ENCODE measurements at regions not wholly inside any gene's neighbourhood (a gene's known extent, or its start where the extent isn't known, plus 50 kb on each side); places are given as distances from the start of the nearest gene placed in this dataset.

- no peak for TF ChIP-seq CTCF (IDR thresholded peaks at IDR 0.05)
- Histone ChIP-seq H3K4me3 (no peak overlapping the region), H3K27ac (no peak overlapping the region)
- DNase-seq (ENCODE audit: low spot score): no peak
These were observed 405.9 kb downstream of the ADRA2A start for GRCh38 chr10:111482621-111483216.

GRCh38 chr10:111485767-111486166, 408.9 kb downstream of the ADRA2A start:
- DNase-seq (ENCODE audit: low spot score): no peak
- Histone ChIP-seq H3K27ac (no peak overlapping the region), H3K4me3 (no peak overlapping the region)
- TF ChIP-seq CTCF (IDR thresholded peaks at IDR 0.05): no peak

GRCh38 chr10:111486346-111486745, 409.5 kb downstream of the ADRA2A start:
- no peak for TF ChIP-seq CTCF (IDR thresholded peaks at IDR 0.05)
- H3K27ac ChIP-seq: no peak overlapping the region

GRCh38 chr10:111488668-111489067, 411.8 kb downstream of the ADRA2A start:
- no peak for DNase-seq (ENCODE audit: low spot score)
- H3K4me3 ChIP-seq: no peak overlapping the region

More at GRCh38 chr10:111486346-111486745, 409.5 kb downstream of the ADRA2A start:
- DNase-seq (ENCODE audit: low spot score): no peak
- H3K4me3 ChIP-seq: no peak overlapping the region

GRCh38 chr10:111491154-111491553, 414.3 kb downstream of the ADRA2A start:
- no peak for DNase-seq (ENCODE audit: low spot score)
- Histone ChIP-seq H3K27ac (no peak overlapping the region), H3K4me3 (no peak overlapping the region)
- no peak for TF ChIP-seq CTCF (IDR thresholded peaks at IDR 0.05)

More at GRCh38 chr10:111488668-111489067, 411.8 kb downstream of the ADRA2A start:
- H3K27ac ChIP-seq: no peak overlapping the region
- no peak for TF ChIP-seq CTCF (IDR thresholded peaks at IDR 0.05)

GRCh38 chr10:111493024-111493625, 416.3 kb downstream of the ADRA2A start:
- no peak for TF ChIP-seq CTCF (IDR thresholded peaks at IDR 0.05)
- no peak for DNase-seq (ENCODE audit: low spot score)
- H3K4me3 ChIP-seq: no peak overlapping the region
- no peak overlapping the region for H3K27ac ChIP-seq

- Histone ChIP-seq H3K4me3 (no peak overlapping the region), H3K27ac (no peak overlapping the region)
- TF ChIP-seq CTCF (IDR thresholded peaks at IDR 0.05): no peak
- DNase-seq (ENCODE audit: low spot score): no peak
These were observed 421.7 kb downstream of the ADRA2A start for GRCh38 chr10:111498560-111498959.
